Spleen (tissue), 7 donors: ENCODE measurements at regions not wholly inside any gene's neighbourhood (a gene's known extent, or its start where the extent isn't known, plus 50 kb on each side); places are given as distances from the start of the nearest gene placed in this dataset.

Experiments
- POLR2AphosphoS5 ChIP-seq, 3 donors: sonication (generic); formaldehyde crosslinking; IDR thresholded peaks; one replicate each; pipeline ENCODE4 v1.5.1; 2017; ENCODE audit warnings: antibody characterized with exemption in 3 of 3
- TF ChIP-seq, protein P1 (sequence below), 11 experiments: fragments of 200-600 bp in 7 of 11; fragments of 450-650 bp in 4 of 11; sonication (generic) in 4 of 11; IDR thresholded peaks in 8 of 11; conservative IDR thresholded peaks in 3 of 11; 1 replicate in 7 of 11; 2 replicates in 4 of 11; pipeline versions ENCODE4 v1.4.0 to v1.8.0; 2016 to 2021; ENCODE audit warnings: antibody characterized with exemption in 11 of 11, inconsistent platforms in 4 of 11, mild to moderate bottlenecking in 1 of 11
- donor health status: DM: no; HTN: no; CAD: no; lungs with moderate emphysema.
- donor health status: DM: no; HTN: no; CAD: no.
- donor health status: DM: no; HTN: no; CAD: no.

DNA sequence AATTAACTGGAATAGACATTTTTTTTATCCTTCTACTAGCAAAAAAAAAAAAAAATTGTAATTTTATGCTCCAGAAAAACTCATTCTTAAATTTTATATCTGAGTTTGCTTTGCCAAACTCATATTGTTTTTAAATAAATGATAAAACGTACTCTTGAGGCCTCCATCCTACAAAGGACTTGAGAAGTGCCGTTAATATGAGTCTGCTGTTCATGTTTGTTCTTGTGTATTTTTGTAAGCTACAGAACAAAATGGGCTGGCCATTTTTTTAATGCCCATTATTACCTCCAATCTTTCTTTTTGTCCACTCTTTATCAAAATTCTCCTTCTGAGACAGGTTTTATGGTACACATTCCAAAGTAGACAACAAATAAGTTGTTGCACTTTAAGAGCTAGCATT, 643.5 kb upstream of the SOX9 start:
- TF ChIP-seq, protein P1, sequence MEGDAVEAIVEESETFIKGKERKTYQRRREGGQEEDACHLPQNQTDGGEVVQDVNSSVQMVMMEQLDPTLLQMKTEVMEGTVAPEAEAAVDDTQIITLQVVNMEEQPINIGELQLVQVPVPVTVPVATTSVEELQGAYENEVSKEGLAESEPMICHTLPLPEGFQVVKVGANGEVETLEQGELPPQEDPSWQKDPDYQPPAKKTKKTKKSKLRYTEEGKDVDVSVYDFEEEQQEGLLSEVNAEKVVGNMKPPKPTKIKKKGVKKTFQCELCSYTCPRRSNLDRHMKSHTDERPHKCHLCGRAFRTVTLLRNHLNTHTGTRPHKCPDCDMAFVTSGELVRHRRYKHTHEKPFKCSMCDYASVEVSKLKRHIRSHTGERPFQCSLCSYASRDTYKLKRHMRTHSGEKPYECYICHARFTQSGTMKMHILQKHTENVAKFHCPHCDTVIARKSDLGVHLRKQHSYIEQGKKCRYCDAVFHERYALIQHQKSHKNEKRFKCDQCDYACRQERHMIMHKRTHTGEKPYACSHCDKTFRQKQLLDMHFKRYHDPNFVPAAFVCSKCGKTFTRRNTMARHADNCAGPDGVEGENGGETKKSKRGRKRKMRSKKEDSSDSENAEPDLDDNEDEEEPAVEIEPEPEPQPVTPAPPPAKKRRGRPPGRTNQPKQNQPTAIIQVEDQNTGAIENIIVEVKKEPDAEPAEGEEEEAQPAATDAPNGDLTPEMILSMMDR (IDR thresholded peaks at IDR 0.05 in 8 of 11, conservative IDR thresholded peaks at IDR 0.05 in 3 of 11), result no peak
- TF ChIP-seq POLR2AphosphoS5 (IDR thresholded peaks at IDR 0.05), result no peak
